ENCODE measurements at regions not wholly inside any gene's neighbourhood (a gene's known extent, or its start where the extent isn't known, plus 50 kb on each side); places are given as distances from the start of the nearest gene placed in this dataset.
A peak's percentile ranks its signal among the peaks of the same experiment; 100 is the strongest.
"Not testable (repeated sequence)": the region's sequence is repeated elsewhere in the genome, so short reads cannot be mapped to it uniquely, and the experiment has no call there.

DNA sequence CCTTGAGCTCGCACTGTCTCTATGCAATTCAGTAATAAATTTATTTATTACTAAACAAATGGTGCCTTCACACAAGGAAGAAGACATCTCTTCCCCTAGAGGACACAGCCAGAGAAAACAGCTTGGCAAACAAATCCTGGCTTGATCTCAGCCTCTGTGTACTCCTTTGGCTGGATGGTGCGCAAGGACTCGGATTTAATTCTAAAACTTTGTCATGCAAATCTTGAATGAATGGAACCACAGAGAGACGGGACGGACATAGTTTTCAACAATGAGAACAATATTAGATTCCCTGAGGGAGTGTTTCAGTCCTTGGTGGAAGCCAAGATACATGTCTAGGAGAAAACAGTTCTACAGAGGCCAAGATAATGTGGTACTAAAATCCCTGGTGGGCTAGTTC is 349.5 kb downstream of the NPIPA8 start:
- DNase-seq (ENCODE audit: low read depth, low spot score), result no peak

DNA sequence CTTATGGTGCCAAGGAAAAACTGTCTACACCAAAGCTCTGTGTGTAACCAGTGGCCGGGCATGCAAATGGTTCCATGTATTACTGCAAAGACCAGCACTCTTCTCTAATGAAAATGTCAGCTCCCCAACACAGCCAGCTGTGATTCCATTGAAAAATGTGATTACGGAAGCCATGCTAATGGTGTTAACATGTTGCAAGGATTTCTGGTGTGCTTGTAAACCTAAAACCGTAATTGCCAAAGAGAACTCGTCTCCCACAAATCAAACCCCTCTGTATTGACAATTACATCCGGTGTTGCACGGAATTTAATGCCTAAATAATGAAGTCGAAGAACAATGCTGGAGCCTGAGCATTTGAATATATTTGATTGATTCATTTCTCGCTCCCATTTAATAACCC is 351.7 kb downstream of the NPIPA8 start:
- DNase-seq (ENCODE audit: low read depth, low spot score), result no peak

DNA sequence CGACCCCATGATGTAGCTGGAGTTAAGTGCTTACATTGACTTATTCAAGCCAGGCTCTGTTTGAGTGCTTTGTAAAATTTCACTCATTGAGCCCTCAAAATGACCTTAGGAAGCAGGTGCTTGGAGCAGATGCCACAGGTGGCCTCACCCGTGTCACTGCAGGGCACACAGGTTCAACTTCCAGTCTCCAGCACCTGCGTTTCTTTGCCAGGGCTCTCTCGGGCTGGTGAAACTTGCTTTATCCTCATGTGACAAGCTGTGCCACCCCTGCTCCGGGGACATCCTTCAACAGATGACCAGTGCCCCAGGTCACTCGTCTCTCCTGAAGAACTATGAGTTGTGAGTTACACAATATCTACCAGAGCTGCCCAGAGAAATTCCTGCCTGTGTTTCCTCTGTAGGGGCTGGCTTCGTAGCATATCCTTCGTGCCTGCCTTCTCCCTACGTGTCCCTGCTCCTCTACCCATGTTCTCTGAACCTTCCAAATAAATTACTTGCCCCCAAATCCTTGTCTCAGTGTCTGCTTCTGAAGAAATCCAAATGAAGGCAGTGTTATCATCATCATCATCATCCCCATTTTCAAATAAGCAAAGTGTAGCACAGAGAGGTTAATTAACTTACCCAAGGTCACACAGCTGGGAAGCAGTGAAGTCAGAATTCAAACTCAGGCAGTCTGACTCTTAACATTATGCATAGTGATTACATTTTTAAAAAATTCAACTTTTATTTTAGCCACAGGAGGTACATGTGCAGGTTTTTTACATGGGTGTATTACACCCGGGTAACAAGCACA is 352.5 kb downstream of the NPIPA8 start:
- no peak for DNase-seq (ENCODE audit: low read depth, low spot score)

- no peak for DNase-seq (ENCODE audit: low read depth, low spot score)
Measured at GRCh38 chr16:17983114-17983513, 353.4 kb downstream of the NPIPA8 start.

DNA sequence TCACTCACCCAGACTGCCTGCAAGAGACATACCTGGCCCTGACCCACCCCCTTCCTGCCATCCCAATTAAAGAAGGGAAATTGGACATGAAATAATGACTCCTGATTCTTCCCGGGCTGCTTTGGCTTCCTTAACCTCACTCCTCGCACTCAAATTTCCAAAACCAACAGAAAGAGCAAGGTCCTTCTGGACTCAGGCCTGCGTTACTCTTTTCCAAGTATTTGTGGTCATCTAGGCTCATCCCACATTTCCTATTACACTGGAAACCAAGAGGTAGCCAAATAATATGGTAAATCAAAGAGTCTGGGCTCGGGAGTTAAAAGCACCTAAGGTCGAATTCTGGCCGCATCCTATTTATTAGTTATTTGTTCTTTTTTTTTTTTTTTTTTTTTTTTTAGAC is 359.3 kb downstream of the NPIPA8 start:
- DNase-seq (ENCODE audit: low read depth, low spot score), result no peak

DNA sequence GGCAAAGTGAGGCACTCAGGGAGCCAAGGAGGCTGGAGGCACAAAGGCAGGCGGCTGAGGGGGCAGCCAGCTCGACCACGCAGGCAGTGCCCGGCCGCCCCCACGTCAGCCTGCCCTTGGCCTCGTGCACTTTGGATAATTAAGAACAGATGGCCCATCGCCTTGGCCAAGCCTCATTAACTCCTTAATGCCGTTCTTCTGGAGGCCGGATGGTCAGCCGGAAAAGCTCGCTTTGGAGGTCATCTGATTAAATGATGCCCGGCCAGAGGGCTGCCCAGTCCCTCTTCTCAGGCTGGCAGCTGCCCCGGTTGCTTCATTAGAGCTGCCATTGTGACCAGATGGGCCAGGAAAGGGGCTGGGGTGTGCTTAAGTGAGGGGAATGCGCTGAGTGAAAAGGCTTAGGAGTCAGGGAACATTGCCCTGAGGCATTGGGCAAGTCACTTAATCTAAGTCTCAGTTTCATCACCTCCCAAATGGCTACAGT is 364.0 kb downstream of the NPIPA8 start:
- no peak for DNase-seq (ENCODE audit: low read depth, low spot score)

DNA sequence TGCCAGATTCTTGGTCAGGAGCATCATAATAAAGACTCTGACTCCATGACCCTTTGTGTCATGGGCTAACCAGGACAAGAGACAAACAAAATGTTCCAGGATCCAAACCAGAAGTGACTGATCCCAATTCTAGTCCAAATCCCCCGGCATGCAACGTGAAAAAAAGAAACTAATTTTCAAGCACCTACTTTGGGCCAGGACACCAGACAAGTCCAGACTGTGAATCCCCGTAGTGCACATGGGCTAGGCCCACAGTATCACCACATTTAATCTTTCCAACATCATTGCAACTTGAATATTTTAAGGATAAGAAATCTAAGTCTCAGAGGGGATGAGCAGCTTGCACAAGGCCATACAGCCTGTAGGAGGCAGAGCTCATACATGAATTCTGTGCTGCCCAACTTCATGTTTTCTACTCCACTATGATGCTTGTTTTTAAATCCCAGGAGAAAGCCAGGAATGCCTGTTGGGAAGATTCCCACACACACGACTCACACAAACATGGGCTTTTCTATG is 365.7 kb downstream of the NPIPA8 start:
- DNase-seq (ENCODE audit: low read depth, low spot score), result no peak

- DNase-seq (ENCODE audit: low read depth, low spot score), result no peak
Measured at GRCh38 chr16:17970157-17970765, 366.3 kb downstream of the NPIPA8 start.

- no peak for DNase-seq (ENCODE audit: low read depth, low spot score)
Measured at GRCh38 chr16:17965133-17965900, 371.2 kb downstream of the NPIPA8 start.

GRCh38 chr16:17964196-17964595 is 372.3 kb downstream of the NPIPA8 start:
- no peak for DNase-seq (ENCODE audit: low read depth, low spot score)

DNA sequence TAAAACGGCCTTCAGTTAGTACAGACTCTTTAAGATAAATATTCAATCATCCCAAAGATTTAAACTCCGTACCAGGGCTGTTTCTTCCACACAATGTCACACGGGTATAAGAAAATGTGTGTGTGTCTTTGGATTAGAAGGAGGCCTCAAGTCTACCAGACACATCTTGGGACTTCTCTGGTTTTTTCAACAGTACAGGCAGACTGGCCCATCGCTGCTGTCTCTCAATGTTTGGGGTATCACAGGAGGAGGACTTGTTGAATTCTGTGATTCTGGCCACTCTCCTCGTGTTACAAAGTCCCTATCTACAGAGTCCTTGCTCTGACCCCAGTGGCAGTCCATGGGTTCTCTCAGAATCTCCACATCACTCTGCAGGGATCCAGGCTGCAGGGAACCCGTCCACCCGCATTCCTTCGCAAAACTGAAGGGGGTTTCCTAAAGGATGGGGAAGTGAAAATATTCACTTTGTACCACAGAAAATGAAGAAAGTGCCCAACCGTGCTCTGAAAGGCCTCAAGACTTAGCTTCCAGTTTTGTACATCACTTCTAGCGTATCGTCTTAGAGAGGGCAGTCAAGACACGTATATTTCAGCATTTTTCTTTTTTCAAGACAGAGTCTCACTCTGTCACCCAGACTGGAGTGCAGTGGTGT is 373.2 kb downstream of the NPIPA8 start:
- DNase-seq (ENCODE audit: low read depth, low spot score), result no peak

DNA sequence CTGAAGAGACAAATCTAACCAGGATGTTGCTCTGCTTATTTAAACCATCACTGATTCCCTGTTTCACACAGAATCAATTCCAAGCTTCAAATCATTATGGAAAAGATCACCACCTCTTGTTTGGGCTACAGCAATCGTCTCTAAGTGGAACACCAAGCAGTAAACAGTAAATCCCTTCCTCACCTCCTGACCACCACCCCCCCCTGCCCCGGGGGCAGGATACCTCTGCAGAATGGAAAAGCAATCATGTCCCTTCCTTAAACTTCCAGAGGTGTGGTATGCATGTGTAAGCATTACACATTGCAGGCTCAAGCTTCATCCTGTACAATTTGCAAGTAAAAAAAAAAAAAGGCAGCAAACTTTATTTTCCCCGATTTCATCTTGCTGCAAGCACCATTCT is 373.8 kb downstream of the NPIPA8 start:
- DNase-seq (ENCODE audit: low read depth, low spot score), result no peak

- not testable (repeated sequence) for DNase-seq (ENCODE audit: low read depth, low spot score)
Measured at GRCh38 chr16:17961822-17962221, 374.7 kb downstream of the NPIPA8 start.

GRCh38 chr16:17951378-17951777 is 385.2 kb downstream of the NPIPA8 start:
- peak; percentile 7 for DNase-seq (ENCODE audit: low read depth, low spot score)

- no peak for DNase-seq (ENCODE audit: low read depth, low spot score)
Measured at GRCh38 chr16:17949982-17950250, 386.6 kb downstream of the NPIPA8 start.

- no peak for DNase-seq (ENCODE audit: low read depth, low spot score)
Measured at GRCh38 chr16:17949141-17949981, 387.2 kb downstream of the NPIPA8 start.

DNA sequence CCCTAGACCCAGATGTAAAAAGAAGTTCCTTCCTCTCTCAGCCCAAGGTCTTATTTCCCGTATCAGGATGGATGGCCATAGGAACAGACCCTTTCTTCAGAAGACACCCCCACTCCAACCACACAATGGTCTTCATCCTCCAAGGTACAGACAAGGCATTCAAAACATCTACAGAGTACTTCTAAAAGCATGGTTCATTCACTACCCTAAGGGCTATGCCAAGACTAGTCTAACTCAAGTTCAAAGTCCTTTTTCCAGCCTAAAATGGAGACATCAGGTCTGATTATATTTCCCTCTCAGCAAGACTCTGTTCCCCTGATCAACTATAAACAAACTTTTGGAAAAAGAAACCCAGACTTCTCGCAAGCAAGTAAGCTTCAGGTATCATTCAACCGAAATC is 388.9 kb downstream of the NPIPA8 start:
- no peak for DNase-seq (ENCODE audit: low read depth, low spot score)

DNA sequence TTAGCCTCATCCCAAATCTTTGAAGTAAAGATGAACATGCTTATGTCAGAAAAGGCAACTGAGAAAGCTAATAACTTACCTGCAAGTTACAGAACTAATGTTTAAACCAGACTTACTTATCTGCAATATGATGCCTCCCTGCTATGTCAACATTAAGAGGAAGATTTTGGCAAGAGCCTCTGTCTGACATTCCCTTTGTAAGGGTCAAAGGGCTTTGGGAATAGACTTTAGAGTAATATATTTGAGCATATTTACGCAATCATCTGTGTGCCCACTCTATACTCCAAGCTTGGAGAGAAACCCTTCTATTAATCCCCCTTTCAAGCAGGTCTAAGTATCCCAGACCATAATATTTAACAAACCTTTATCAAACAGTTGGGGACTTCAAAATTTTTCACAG is 389.4 kb downstream of the NPIPA8 start:
- DNase-seq (ENCODE audit: low read depth, low spot score), result no peak

DNA sequence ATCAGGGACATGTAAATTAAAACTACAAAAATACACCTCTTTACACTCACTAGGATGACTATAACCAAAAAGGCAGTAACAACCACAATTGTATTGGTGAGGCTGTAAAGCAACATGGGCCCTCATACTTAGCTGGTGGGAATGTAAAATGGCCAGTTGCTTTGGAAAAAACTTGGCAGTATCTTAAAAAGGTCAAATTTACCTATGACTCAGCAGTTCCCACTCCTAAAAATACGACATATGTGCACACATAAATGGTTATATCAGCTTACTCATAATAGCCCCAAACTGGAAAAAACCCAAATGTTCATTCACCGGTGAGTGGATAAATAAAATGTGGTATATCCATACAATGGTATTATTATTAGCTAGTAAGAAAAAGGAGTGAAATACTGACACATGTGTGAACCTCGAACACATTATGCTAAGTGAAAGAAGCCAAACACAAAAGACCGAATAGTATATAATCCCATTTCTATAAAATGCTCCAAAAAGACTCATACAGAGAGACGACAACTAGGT is 391.4 kb downstream of the NPIPA8 start:
- no peak for DNase-seq (ENCODE audit: low read depth, low spot score)

GRCh38 chr16:17944345-17944744 is 392.2 kb downstream of the NPIPA8 start:
- DNase-seq (ENCODE audit: low read depth, low spot score), result no peak

GRCh38 chr16:17942067-17942466 is 394.5 kb downstream of the NPIPA8 start:
- DNase-seq (ENCODE audit: low read depth, low spot score), result no peak

Data from astrocyte of the hippocampus (primary cell).